Naive thymus-derived CD4-positive, alpha-beta T cell (primary cell): ENCODE measurements at regions not wholly inside any gene's neighbourhood (a gene's known extent, or its start where the extent isn't known, plus 50 kb on each side); places are given as distances from the start of the nearest gene placed in this dataset.

ENCODE experiments used
- ATAC-seq: fragments of 150-1000 bp; cut with Tn5 transposase; 2 replicates; pipeline ENCODE4 v1.10.0; 2021; ENCODE audit warnings: mild to moderate bottlenecking, moderate library complexity
- CTCF ChIA-PET: fragments of 350-600 bp; sonication (Branson Sonifier 250); formaldehyde crosslinking; loops from one replicate; lab custom pipeline; 2021; ENCODE audit warnings: antibody characterized with exemption; lab: Charles Lee
- POLR2A ChIA-PET: fragments of 350-600 bp; sonication (Branson Sonifier 250); formaldehyde crosslinking; loops from one replicate; lab custom pipeline; 2021; ENCODE audit warnings: antibody characterized with exemption, inconsistent platforms; lab: Charles Lee
- DNase-seq, 9 donors: peaks; one replicate each; pipeline versions ENCODE4 v3.0.0 to v3.0.0-alpha.2; 2020 to 2022; ENCODE audit warnings: mixed read lengths in 1 of 9
- H3K27ac ChIP-seq: one replicate; pipeline ENCODE4 v1.7.0; 2013; ENCODE audit warnings: mild to moderate bottlenecking, low read depth, low read length, moderate library complexity
- H3K27me3 ChIP-seq, 2 donors: one replicate each; pipeline ENCODE4 v1.7.0; 2013; ENCODE audit warnings: low read length in 2 of 2, mild to moderate bottlenecking in 2 of 2, moderate library complexity in 2 of 2; ENCODE audit not compliant: control insufficient read depth in 2 of 2, insufficient read depth in 2 of 2
- H3K36me3 ChIP-seq, 3 experiments: 1 replicate in 2 of 3; 2 replicates in 1 of 3; pipeline ENCODE4 v1.7.0; 2013; ENCODE audit warnings: low read length in 3 of 3, mild to moderate bottlenecking in 3 of 3, moderate library complexity in 1 of 3; ENCODE audit not compliant: insufficient read depth in 3 of 3, control insufficient read depth in 2 of 3
- H3K4me1 ChIP-seq, 2 donors: one replicate each; pipeline ENCODE4 v1.7.0; 2013; ENCODE audit warnings: low read length in 2 of 2, mild to moderate bottlenecking in 2 of 2, moderate library complexity in 1 of 2; ENCODE audit not compliant: control insufficient read depth in 2 of 2, insufficient read depth in 2 of 2
- H3K4me3 ChIP-seq: 2 replicates; pipeline ENCODE4 v1.7.0; 2013; ENCODE audit warnings: mild to moderate bottlenecking, low read length
- H3K9me3 ChIP-seq, 3 experiments: 1 replicate in 2 of 3; 2 replicates in 1 of 3; pipeline ENCODE4 v1.7.0; 2013; ENCODE audit warnings: low read length in 3 of 3; ENCODE audit not compliant: control insufficient read depth in 2 of 3
- H3K27ac Mint-ChIP-seq, 9 donors: one replicate each; pipeline ENCODE4 v1.8.0; 2020 to 2022; ENCODE audit warnings: mixed read lengths in 9 of 9, mild to moderate bottlenecking in 8 of 9, moderate library complexity in 5 of 9, inconsistent platforms in 2 of 9
- H3K27me3 Mint-ChIP-seq, 5 donors: one replicate each; pipeline ENCODE4 v1.8.0; 2021 to 2022; ENCODE audit warnings: mixed read lengths in 5 of 5, mild to moderate bottlenecking in 1 of 5
- H3K36me3 Mint-ChIP-seq, 5 donors: one replicate each; pipeline ENCODE4 v1.8.0; 2020 to 2022; ENCODE audit warnings: mixed read lengths in 5 of 5, mild to moderate bottlenecking in 3 of 5, inconsistent platforms in 1 of 5
- H3K4me1 Mint-ChIP-seq, 7 donors: one replicate each; pipeline ENCODE4 v1.8.0; 2020 to 2022; ENCODE audit warnings: mixed read lengths in 7 of 7, mild to moderate bottlenecking in 3 of 7, inconsistent platforms in 1 of 7
- H3K4me3 Mint-ChIP-seq, 10 donors: one replicate each; pipeline ENCODE4 v1.8.0; 2020 to 2022; ENCODE audit warnings: mild to moderate bottlenecking in 10 of 10, mixed read lengths in 10 of 10, moderate library complexity in 6 of 10, inconsistent platforms in 2 of 10
- H3K9me3 Mint-ChIP-seq, 11 donors: one replicate each; pipeline ENCODE4 v1.8.0; 2020 to 2022; ENCODE audit warnings: mixed read lengths in 11 of 11, mild to moderate bottlenecking in 4 of 11, inconsistent platforms in 1 of 11, moderate library complexity in 1 of 11
- intact Hi-C, 2 donors: fragments of 100-400 bp; cut with micrococcal nuclease; formaldehyde crosslinking; loops; one replicate each; pipeline ENCODE4 v1.15.1; 2023

- H3K4me1 ChIP-seq: no peaks in the 10 kb centered on the region
- no peaks in the 10 kb centered on the region for H3K9me3 ChIP-seq
- H3K27ac Mint-ChIP-seq: no peak overlapping the region
- no peaks in the 10 kb centered on the region for H3K36me3 Mint-ChIP-seq
- intact Hi-C loops: no loop called here
- ChIA-PET POLR2A (no interaction called here), CTCF (no interaction called here)
- H3K36me3 ChIP-seq: no peaks in the 10 kb centered on the region
- no peak for DNase-seq
- H3K27ac ChIP-seq: no peak overlapping the region
- peaks cover 0 to 12% (median 0%) of the 10 kb centered on the region in 7 donors for H3K4me1 Mint-ChIP-seq
- no peak overlapping the region for H3K4me3 ChIP-seq
- no peak overlapping the region for H3K4me3 Mint-ChIP-seq
- H3K9me3 Mint-ChIP-seq: no peaks in the 10 kb centered on the region
- no peaks in the 10 kb centered on the region for H3K27me3 ChIP-seq
- ATAC-seq: no peak
- H3K27me3 Mint-ChIP-seq: peaks cover 5 to 21% (median 13%) of the 10 kb centered on the region in 5 donors
Observed at GRCh38 chr12:111201036-111201435, 167.9 kb downstream of the PHETA1 start.

GRCh38 chr12:111197376-111197944, 171.4 kb downstream of the PHETA1 start:
- no peaks in the 10 kb centered on the region for H3K36me3 ChIP-seq
- H3K9me3 ChIP-seq: no peaks in the 10 kb centered on the region
- peak overlapping the region in 1 of 9 donors; percentile 30 for H3K27ac Mint-ChIP-seq
- DNase-seq (no peak), ATAC-seq (no peak)
- H3K4me3 ChIP-seq: no peak overlapping the region
- H3K27ac ChIP-seq: no peak overlapping the region
- no peaks in the 10 kb centered on the region for H3K4me1 ChIP-seq
- intact Hi-C loops: no loop called here
- no peaks in the 10 kb centered on the region for H3K36me3 Mint-ChIP-seq
- no peak overlapping the region for H3K4me3 Mint-ChIP-seq
- H3K27me3 Mint-ChIP-seq: peaks cover 5 to 22% (median 18%) of the 10 kb centered on the region in 5 donors
- H3K9me3 Mint-ChIP-seq: no peaks in the 10 kb centered on the region
- ChIA-PET CTCF (no interaction called here), POLR2A (no interaction called here)
- H3K27me3 ChIP-seq: no peaks in the 10 kb centered on the region
- peaks cover 0 to 10% (median 0%) of the 10 kb centered on the region in 7 donors for H3K4me1 Mint-ChIP-seq

- Histone ChIP-seq H3K36me3 (no peaks in the 10 kb centered on the region), H3K4me1 (no peaks in the 10 kb centered on the region), H3K4me3 (no peak overlapping the region), H3K9me3 (no peaks in the 10 kb centered on the region), H3K27ac (no peak overlapping the region), H3K27me3 (no peaks in the 10 kb centered on the region)
- no peak overlapping the region for H3K27ac Mint-ChIP-seq
- POLR2A ChIA-PET: no interaction called here
- peaks cover 2 to 18% (median 12%) of the 10 kb centered on the region in 5 donors for H3K27me3 Mint-ChIP-seq
- no peaks in the 10 kb centered on the region for H3K36me3 Mint-ChIP-seq
- H3K4me3 Mint-ChIP-seq: no peak overlapping the region
- peaks cover 0 to 1% (median 0%) of the 10 kb centered on the region in 11 donors for H3K9me3 Mint-ChIP-seq
- CTCF ChIA-PET: no interaction called here
- no peak for DNase-seq
- peaks cover 0 to 8% (median 0%) of the 10 kb centered on the region in 7 donors for H3K4me1 Mint-ChIP-seq
- peak; percentile 52 for ATAC-seq
- intact Hi-C loops: no loop called here
Observed at GRCh38 chr12:111196532-111196931, 172.4 kb downstream of the PHETA1 start.

GRCh38 chr12:111195316-111195715, 173.6 kb downstream of the PHETA1 start:
- intact Hi-C loops: no loop called here
- no peak overlapping the region for H3K27ac Mint-ChIP-seq
- H3K4me1 Mint-ChIP-seq: peaks cover 0 to 8% (median 0%) of the 10 kb centered on the region in 7 donors
- ChIA-PET CTCF (no interaction called here), POLR2A (no interaction called here)
- peaks cover 0 to 2% (median 0%) of the 10 kb centered on the region in 5 donors for H3K36me3 Mint-ChIP-seq
- Histone ChIP-seq H3K4me3 (no peak overlapping the region), H3K4me1 (no peaks in the 10 kb centered on the region), H3K9me3 (no peaks in the 10 kb centered on the region), H3K27me3 (no peaks in the 10 kb centered on the region), H3K27ac (no peak overlapping the region), H3K36me3 (no peaks in the 10 kb centered on the region)
- peaks cover 0 to 1% (median 0%) of the 10 kb centered on the region in 11 donors for H3K9me3 Mint-ChIP-seq
- no peak for DNase-seq
- no peak overlapping the region for H3K4me3 Mint-ChIP-seq
- ATAC-seq: no peak
- peaks cover 0 to 11% (median 7%) of the 10 kb centered on the region in 5 donors for H3K27me3 Mint-ChIP-seq

- POLR2A ChIA-PET: no interaction called here
- DNase-seq: no peak
Observed at GRCh38 chr12:111194703-111195051, 174.2 kb downstream of the PHETA1 start.

GRCh38 chr12:111193977-111194702, 174.8 kb downstream of the PHETA1 start:
- Mint-ChIP-seq H3K4me1 (peaks cover 0 to 8% (median 0%) of the 10 kb centered on the region in 7 donors), H3K36me3 (peaks cover 0 to 3% (median 0%) of the 10 kb centered on the region in 5 donors), H3K27me3 (peaks cover 0 to 11% (median 7%) of the 10 kb centered on the region in 5 donors), H3K27ac (no peak overlapping the region), H3K9me3 (peaks cover 0 to 4% (median 0%) of the 10 kb centered on the region in 11 donors), H3K4me3 (no peak overlapping the region)
- no peak overlapping the region for H3K4me3 ChIP-seq
- no peak overlapping the region for H3K27ac ChIP-seq
- intact Hi-C loops: no loop called here
- no peaks in the 10 kb centered on the region for H3K36me3 ChIP-seq
- ChIA-PET POLR2A (no interaction called here), CTCF (no interaction called here)
- DNase-seq (no peak), ATAC-seq (no peak)
- H3K9me3 ChIP-seq: no peaks in the 10 kb centered on the region
- H3K27me3 ChIP-seq: no peaks in the 10 kb centered on the region
- no peaks in the 10 kb centered on the region for H3K4me1 ChIP-seq

More at GRCh38 chr12:111194703-111195051, 174.2 kb downstream of the PHETA1 start:
- Mint-ChIP-seq H3K4me3 (no peak overlapping the region), H3K27ac (no peak overlapping the region), H3K4me1 (peaks cover 0 to 8% (median 0%) of the 10 kb centered on the region in 7 donors), H3K36me3 (peaks cover 0 to 3% (median 0%) of the 10 kb centered on the region in 5 donors), H3K27me3 (peaks cover 0 to 11% (median 7%) of the 10 kb centered on the region in 5 donors), H3K9me3 (peaks cover 0 to 4% (median 0%) of the 10 kb centered on the region in 11 donors)
- Histone ChIP-seq H3K27me3 (no peaks in the 10 kb centered on the region), H3K4me3 (no peak overlapping the region), H3K27ac (no peak overlapping the region), H3K4me1 (no peaks in the 10 kb centered on the region), H3K36me3 (no peaks in the 10 kb centered on the region), H3K9me3 (no peaks in the 10 kb centered on the region)
- intact Hi-C loops: no loop called here
- CTCF ChIA-PET: no interaction called here
- no peak for ATAC-seq
